ENCODE measurements at regions not wholly inside any gene's neighbourhood (a gene's known extent, or its start where the extent isn't known, plus 50 kb on each side); places are given as distances from the start of the nearest gene placed in this dataset.

DNA sequence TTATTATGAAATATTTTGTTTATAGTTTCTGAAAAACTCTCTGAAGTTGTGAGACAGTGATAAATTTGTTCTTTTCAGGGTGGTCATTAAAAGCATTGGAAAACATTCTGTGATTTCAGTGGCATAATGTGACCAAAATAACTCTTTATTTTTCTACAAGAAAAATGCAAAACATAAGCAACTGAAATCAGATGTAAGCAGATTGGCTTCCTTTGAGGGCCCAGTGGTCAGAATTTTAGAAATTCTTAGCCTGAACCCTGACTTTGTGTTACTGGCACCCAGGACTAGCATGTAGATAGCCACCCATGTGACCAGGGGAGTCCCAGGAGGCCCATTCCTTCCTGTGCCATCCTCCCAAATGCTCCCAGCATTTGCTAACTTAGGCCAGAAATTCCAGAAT, 145.6 kb upstream of the SLC38A2 start:
- no peak for TF ChIP-seq FOSL2 (IDR thresholded peaks at IDR 0.05)
- TF ChIP-seq FOSL2 (CRISPR knock-in tag; IDR thresholded peaks at IDR 0.05), result no peak
- TF ChIP-seq CTCF (IDR thresholded peaks at IDR 0.05), result no peak
- no peak for TF ChIP-seq TP53 (CRISPR knock-in tag; IDR thresholded peaks at IDR 0.05)
- TF ChIP-seq CEBPB (IDR thresholded peaks at IDR 0.05), result no peak
- no peak for TF ChIP-seq REST (IDR thresholded peaks at IDR 0.05)
- TF ChIP-seq ZFP36 (IDR thresholded peaks at IDR 0.05; ENCODE audit: borderline replicate concordance, partially characterized antibody), result no peak
- no peak for TF ChIP-seq MYC (IDR thresholded peaks at IDR 0.05; ENCODE audit: borderline replicate concordance, low read length)
- TF ChIP-seq, protein P1, sequence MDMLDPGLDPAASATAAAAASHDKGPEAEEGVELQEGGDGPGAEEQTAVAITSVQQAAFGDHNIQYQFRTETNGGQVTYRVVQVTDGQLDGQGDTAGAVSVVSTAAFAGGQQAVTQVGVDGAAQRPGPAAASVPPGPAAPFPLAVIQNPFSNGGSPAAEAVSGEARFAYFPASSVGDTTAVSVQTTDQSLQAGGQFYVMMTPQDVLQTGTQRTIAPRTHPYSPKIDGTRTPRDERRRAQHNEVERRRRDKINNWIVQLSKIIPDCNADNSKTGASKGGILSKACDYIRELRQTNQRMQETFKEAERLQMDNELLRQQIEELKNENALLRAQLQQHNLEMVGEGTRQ (IDR thresholded peaks at IDR 0.05), result no peak
- TF ChIP-seq MAX (IDR thresholded peaks at IDR 0.05), result no peak
- TF ChIP-seq POLR2A (IDR thresholded peaks at IDR 0.05; ENCODE audit: low read length), result no peak
- TF ChIP-seq, protein P2, sequence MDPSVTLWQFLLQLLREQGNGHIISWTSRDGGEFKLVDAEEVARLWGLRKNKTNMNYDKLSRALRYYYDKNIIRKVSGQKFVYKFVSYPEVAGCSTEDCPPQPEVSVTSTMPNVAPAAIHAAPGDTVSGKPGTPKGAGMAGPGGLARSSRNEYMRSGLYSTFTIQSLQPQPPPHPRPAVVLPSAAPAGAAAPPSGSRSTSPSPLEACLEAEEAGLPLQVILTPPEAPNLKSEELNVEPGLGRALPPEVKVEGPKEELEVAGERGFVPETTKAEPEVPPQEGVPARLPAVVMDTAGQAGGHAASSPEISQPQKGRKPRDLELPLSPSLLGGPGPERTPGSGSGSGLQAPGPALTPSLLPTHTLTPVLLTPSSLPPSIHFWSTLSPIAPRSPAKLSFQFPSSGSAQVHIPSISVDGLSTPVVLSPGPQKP (IDR thresholded peaks at IDR 0.05; ENCODE audit: low read depth, low read length), result no peak

All from A549 (cell line).